H1 (cell line): ENCODE measurements at regions not wholly inside any gene's neighbourhood (a gene's known extent, or its start where the extent isn't known, plus 50 kb on each side); places are given as distances from the start of the nearest gene placed in this dataset.

ENCODE experiments used
- CTCF ChIA-PET: fragments of 300-600 bp; sonication (Branson Sonifier 250); formaldehyde crosslinking; loops from one replicate; lab custom pipeline; 2021; ENCODE audit not compliant: partially characterized antibody; lab: Charles Lee
- POLR2A ChIA-PET: fragments of 300-600 bp; sonication (Branson Sonifier 250); formaldehyde crosslinking; loops from one replicate; lab custom pipeline; 2021; ENCODE audit warnings: inconsistent platforms; ENCODE audit not compliant: partially characterized antibody; lab: Charles Lee
- DNase-seq, 2 experiments: peaks; one replicate each; pipeline versions ENCODE4 v3.0.0 to v3.0.0-alpha.2; 2010 to 2022; ENCODE audit warnings: low spot score in 2 of 2, low read depth in 1 of 2, mixed read lengths in 1 of 2
- FAIRE-seq: peaks from 2 replicates; lab custom pipeline; 2011; peaks lifted over from hg19 to GRCh38; lab: Jason Lieb, UNC
- H2AFZ ChIP-seq: 2 replicates; pipeline ENCODE4 v1.8.1; 2012; ENCODE audit warnings: low read length, inconsistent platforms
- H2AK5ac ChIP-seq: 2 replicates; pipeline ENCODE4 v1.6.1; 2013; ENCODE audit warnings: low read depth, low read length
- H2BK120ac ChIP-seq: replicated peaks from 2 replicates; pipeline ENCODE3; 2013; ENCODE audit warnings: low read depth, low read length, inconsistent platforms
- H2BK12ac ChIP-seq: 2 replicates; pipeline ENCODE4 v1.6.1; 2013; ENCODE audit warnings: low read depth, low read length
- H2BK15ac ChIP-seq: 2 replicates; pipeline ENCODE4 v1.6.1; 2013; ENCODE audit warnings: low read length
- H2BK20ac ChIP-seq: 2 replicates; pipeline ENCODE4 v1.6.1; 2013; ENCODE audit warnings: low read length
- H2BK5ac ChIP-seq: 2 replicates; pipeline ENCODE4 v1.6.1; 2013; ENCODE audit warnings: low read depth, low read length
- H3K14ac ChIP-seq: 2 replicates; pipeline ENCODE4 v1.6.1; 2013; ENCODE audit warnings: inconsistent platforms; ENCODE audit not compliant: insufficient read length
- H3K18ac ChIP-seq: 2 replicates; pipeline ENCODE4 v1.6.1; 2013; ENCODE audit warnings: low read length; ENCODE audit errors: extremely low read depth
- H3K23ac ChIP-seq: 2 replicates; pipeline ENCODE4 v1.6.1; 2013; ENCODE audit warnings: inconsistent platforms; ENCODE audit not compliant: insufficient read length
- H3K23me2 ChIP-seq: 2 replicates; pipeline ENCODE4 v1.6.1; 2013; ENCODE audit warnings: low read depth, low read length
- H3K27ac ChIP-seq: 2 replicates; pipeline ENCODE4 v1.6.1; 2011; ENCODE audit warnings: low read depth, low read length, inconsistent platforms
- H3K27me3 ChIP-seq, 4 experiments: replicated peaks in 1 of 4; 1 replicate in 1 of 4; 2 replicates in 3 of 4; pipeline versions ENCODE4 v1.6.1 to v1.8.1; 2011 to 2013; ENCODE audit warnings: low read length in 3 of 4, mild to moderate bottlenecking in 3 of 4, inconsistent platforms in 2 of 4, mixed read lengths in 2 of 4, moderate library complexity in 1 of 4; ENCODE audit not compliant: control insufficient read depth in 3 of 4, insufficient read depth in 3 of 4; ENCODE audit errors: extremely low read depth in 1 of 4
- H3K36me3 ChIP-seq, 4 experiments: 2 replicates each; pipeline versions ENCODE4 v1.6.1 to v1.8.1; 2011 to 2013; ENCODE audit warnings: mild to moderate bottlenecking in 4 of 4, low read length in 3 of 4, moderate library complexity in 2 of 4, control low read depth in 1 of 4, inconsistent platforms in 1 of 4; ENCODE audit not compliant: insufficient read depth in 4 of 4, control insufficient read depth in 2 of 4
- H3K4ac ChIP-seq: replicated peaks from 2 replicates; pipeline ENCODE3; 2013; ENCODE audit warnings: low read length, low read depth, mixed read lengths, inconsistent platforms; ENCODE audit not compliant: insufficient read length
- H3K4me1 ChIP-seq, 4 experiments: replicated peaks in 1 of 4; 1 replicate in 1 of 4; 2 replicates in 3 of 4; pipeline versions ENCODE4 v1.6.1 to v1.8.1; 2011 to 2013; ENCODE audit warnings: low read length in 3 of 4, inconsistent platforms in 2 of 4, mixed read lengths in 1 of 4; ENCODE audit not compliant: insufficient read depth in 4 of 4, control insufficient read depth in 3 of 4
- H3K4me2 ChIP-seq, 2 experiments: 2 replicates each; pipeline versions ENCODE4 v1.6.1 to v1.8.1; 2011 to 2013; ENCODE audit warnings: low read depth in 2 of 2, low read length in 2 of 2, control low read depth in 1 of 2, inconsistent platforms in 1 of 2, mild to moderate bottlenecking in 1 of 2; ENCODE audit not compliant: insufficient read depth in 1 of 2
- H3K4me3 ChIP-seq, 4 experiments: fragments of 200-600, 300-600 bp in 1 of 4; sonication (generic), shearing (Covaris generic), sonication (Bioruptor Twin) in 1 of 4; 2 replicates each; pipeline versions ENCODE4 v1.5.1 to v1.8.1; 2011 to 2016; ENCODE audit warnings: low read length in 4 of 4, low read depth in 3 of 4, control low read depth in 2 of 4, inconsistent platforms in 2 of 4, mild to moderate bottlenecking in 2 of 4, mixed read lengths in 1 of 4, moderate library complexity in 1 of 4; ENCODE audit not compliant: insufficient read depth in 2 of 4; ENCODE audit errors: extremely low read depth in 1 of 4
- H3K56ac ChIP-seq: replicated peaks from 2 replicates; pipeline ENCODE3; 2013; ENCODE audit warnings: low read depth, mild to moderate bottlenecking, mixed read lengths, low read length, inconsistent platforms; ENCODE audit not compliant: insufficient read length
- H3K79me1 ChIP-seq: 2 replicates; pipeline ENCODE4 v1.6.1; 2013; ENCODE audit warnings: low read depth, low read length, control low read depth
- H3K79me2 ChIP-seq, 2 experiments: 2 replicates each; pipeline versions ENCODE4 v1.6.1 to v1.8.1; 2012 to 2013; ENCODE audit warnings: low read length in 2 of 2, mild to moderate bottlenecking in 2 of 2, inconsistent platforms in 1 of 2; ENCODE audit not compliant: insufficient read depth in 2 of 2, control insufficient read depth in 1 of 2
- H3K9ac ChIP-seq, 4 experiments: replicated peaks in 1 of 4; 1 replicate in 1 of 4; 2 replicates in 3 of 4; pipeline versions ENCODE4 v1.6.1 to v1.8.1; 2011 to 2013; ENCODE audit warnings: low read depth in 3 of 4, low read length in 3 of 4, control low read depth in 2 of 4, mild to moderate bottlenecking in 2 of 4, moderate library complexity in 2 of 4, inconsistent platforms in 1 of 4; ENCODE audit errors: extremely low read depth in 1 of 4
- H3K9me3 ChIP-seq, 2 experiments: 2 replicates each; pipeline versions ENCODE4 v1.6.1 to v1.8.1; 2012 to 2013; ENCODE audit warnings: mild to moderate bottlenecking in 2 of 2, moderate library complexity in 2 of 2, control low read depth in 1 of 2, inconsistent platforms in 1 of 2, low read depth in 1 of 2, low read length in 1 of 2, mixed read lengths in 1 of 2; ENCODE audit not compliant: insufficient read depth in 2 of 2
- H4K20me1 ChIP-seq, 2 experiments: replicated peaks in 1 of 2; 2 replicates each; pipeline versions ENCODE3 to v1.8.1; 2011 to 2013; ENCODE audit warnings: inconsistent platforms in 2 of 2, low read length in 2 of 2, mild to moderate bottlenecking in 1 of 2; ENCODE audit not compliant: insufficient read depth in 2 of 2, control insufficient read depth in 1 of 2
- H4K5ac ChIP-seq: 2 replicates; pipeline ENCODE4 v1.6.1; 2013; ENCODE audit warnings: low read length, low read depth, mixed read lengths, inconsistent platforms; ENCODE audit not compliant: insufficient read length
- H4K8ac ChIP-seq: 2 replicates; pipeline ENCODE4 v1.8.0; 2013; ENCODE audit warnings: mild to moderate bottlenecking, moderate library complexity, low read length, inconsistent platforms; ENCODE audit not compliant: insufficient read depth; ENCODE audit errors: extremely low read depth
- H4K91ac ChIP-seq: replicated peaks from 2 replicates; pipeline ENCODE3; 2013; ENCODE audit warnings: low read length, mixed read lengths, inconsistent platforms; ENCODE audit not compliant: insufficient read length
- CBX5 ChIP-seq: fragments of 300-800, 300-1000 bp; sonication (generic); IDR thresholded peaks from 2 replicates; pipeline ENCODE4 v1.7.1; 2016; ENCODE audit warnings: antibody characterized with exemption, low read length, low read depth
- CEBPB ChIP-seq: IDR thresholded peaks from 2 replicates; pipeline ENCODE4 v1.6.1; 2012; ENCODE audit warnings: low read depth, low read length
- POLR2A ChIP-seq, 2 experiments: IDR thresholded peaks; 1 replicate in 1 of 2; 2 replicates in 1 of 2; pipeline ENCODE4 v1.6.1; 2011; ENCODE audit warnings: low read depth in 2 of 2, low read length in 2 of 2, mild to moderate bottlenecking in 2 of 2; ENCODE audit errors: control extremely low read depth in 1 of 2
- RAD21 ChIP-seq, 2 experiments: IDR thresholded peaks in 1 of 2; conservative IDR thresholded peaks in 1 of 2; 2 replicates each; pipeline ENCODE4 v1.6.1; 2011; ENCODE audit warnings: low read depth in 2 of 2, low read length in 2 of 2, improper control_type of control experiment in 1 of 2, inconsistent platforms in 1 of 2, mild to moderate bottlenecking in 1 of 2, moderate library complexity in 1 of 2
- RNF2 ChIP-seq: fragments of 200-900, 300-1000 bp; sonication (generic); IDR thresholded peaks from 2 replicates; pipeline ENCODE4 v1.7.1; 2016; ENCODE audit warnings: borderline replicate concordance, low read depth, mild to moderate bottlenecking, antibody characterized with exemption, low read length; ENCODE audit not compliant: poor library complexity, severe bottlenecking; ENCODE audit errors: missing control alignments
- SP2 ChIP-seq: IDR thresholded peaks from 2 replicates; pipeline ENCODE4 v1.6.1; 2012; ENCODE audit warnings: mild to moderate bottlenecking, low read length, inconsistent platforms
- SP4 ChIP-seq: IDR thresholded peaks from 2 replicates; pipeline ENCODE4 v1.6.1; 2012; ENCODE audit warnings: low read length, inconsistent platforms
- YY1 ChIP-seq: IDR thresholded peaks from 2 replicates; pipeline ENCODE4 v1.6.1; 2011; ENCODE audit warnings: low read depth, mild to moderate bottlenecking, low read length
- WGBS, 2 experiments: shearing (Covaris generic) in 1 of 2; methylation state at CpG; one replicate each; pipeline versions ENCODE4 v1.1.6 to v1.1.7; 2013 to 2015; ENCODE audit warnings: low lambda C conversion rate in 2 of 2, mixed read lengths in 2 of 2, inconsistent platforms in 1 of 2, low coverage in 1 of 2, missing lambda C conversion rate in 1 of 2; ENCODE audit not compliant: insufficient replicate concordance in 2 of 2, insufficient coverage in 1 of 2, insufficient read length in 1 of 2; ENCODE audit errors: extremely low coverage in 1 of 2, missing lambda C conversion rate in 1 of 2; 5-methylcytosine and 5-hydroxymethylcytosine counted together

DNA sequence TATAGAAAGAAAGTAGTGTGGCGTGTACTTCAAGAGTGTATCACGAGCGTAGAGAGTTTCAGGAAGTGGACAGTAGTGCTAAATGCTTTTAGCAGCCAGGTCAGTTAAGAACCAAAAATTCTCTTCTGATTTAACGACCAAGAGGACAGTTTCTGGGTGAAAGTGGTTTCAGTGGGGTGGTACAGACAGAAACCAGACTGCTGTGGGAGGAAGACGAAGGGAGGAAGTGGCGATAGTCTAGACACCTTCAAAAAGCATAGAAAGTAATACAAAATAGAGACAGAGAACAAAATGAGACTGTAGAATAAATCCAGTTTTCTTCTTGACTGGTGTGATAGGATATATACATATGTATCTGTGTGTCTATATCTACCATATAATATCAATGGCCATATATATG, 93.5 kb downstream of the MBL2 start:
- Histone ChIP-seq H3K9me3 (no peaks in the 10 kb centered on the region), H2BK20ac (no peak overlapping the region), H3K36me3 (no peaks in the 10 kb centered on the region), H4K91ac (no peak overlapping the region), H3K23me2 (no peaks in the 10 kb centered on the region), H3K56ac (no peak overlapping the region), H2BK120ac (no peak overlapping the region), H3K14ac (no peak overlapping the region), H3K4ac (no peak overlapping the region), H2AFZ (no peak overlapping the region), H4K8ac (no peak overlapping the region), H3K79me1 (no peaks in the 10 kb centered on the region), H3K23ac (no peak overlapping the region), H2AK5ac (no peak overlapping the region), H3K4me1 (no peaks in the 10 kb centered on the region), H3K27ac (no peak overlapping the region), H4K20me1 (no peaks in the 10 kb centered on the region), H2BK12ac (no peak overlapping the region), H3K4me2 (no peak overlapping the region), H2BK5ac (no peak overlapping the region), H2BK15ac (no peak overlapping the region), H3K4me3 (no peak overlapping the region), H3K27me3 (no peaks in the 10 kb centered on the region), H3K18ac (no peak overlapping the region), H3K79me2 (no peaks in the 10 kb centered on the region), H3K9ac (no peak overlapping the region), H4K5ac (no peak overlapping the region)
- WGBS, 2 experiments: 89 to 100% methylated on average over 3 to 6 of the region's 6 CpGs
- TF ChIP-seq POLR2A (IDR thresholded peaks at IDR 0.05; ENCODE audit: control extremely low read depth in 1 of 2, low read depth in 2 of 2, low read length in 2 of 2): no peak
- TF ChIP-seq SP4: no peak
- TF ChIP-seq YY1: no peak
- no peak for TF ChIP-seq RAD21 (IDR thresholded peaks at IDR 0.05 in 1 of 2, conservative IDR thresholded peaks at IDR 0.05 in 1 of 2; ENCODE audit: low read depth in 2 of 2, low read length in 2 of 2)
- no peak for TF ChIP-seq SP2
- TF ChIP-seq RNF2: no peak
- no peak for TF ChIP-seq CEBPB
- TF ChIP-seq CBX5: no peak
- DNase-seq (no peak), FAIRE-seq (no peak)
- POLR2A ChIA-PET: no interaction called here
- CTCF ChIA-PET: no interaction called here
